AG10803 (cell line): ENCODE measurements at regions not wholly inside any gene's neighbourhood (a gene's known extent, or its start where the extent isn't known, plus 50 kb on each side); places are given as distances from the start of the nearest gene placed in this dataset.

ENCODE experiments used
- DNase-seq: peaks from one replicate; pipeline ENCODE4 v3.0.0; 2010; ENCODE audit warnings: low read depth
- H3K4me3 ChIP-seq: 2 replicates; pipeline ENCODE4 v1.5.1; 2011; ENCODE audit warnings: mild to moderate bottlenecking, low read length, control low read depth
- CTCF ChIP-seq: conservative IDR thresholded peaks from 2 replicates; pipeline ENCODE4 v1.5.1; 2011; ENCODE audit warnings: mild to moderate bottlenecking, low read length, control low read depth, inconsistent platforms

GRCh38 chr13:89610331-89610730 is 1737.2 kb upstream of the MIR17HG start:
- no peak for TF ChIP-seq CTCF
- DNase-seq, result no peak
- no peak overlapping the region for H3K4me3 ChIP-seq

GRCh38 chr13:89610881-89611280 is 1736.6 kb upstream of the MIR17HG start:
- no peak for DNase-seq
- H3K4me3 ChIP-seq, result no peak overlapping the region
- no peak for TF ChIP-seq CTCF

GRCh38 chr13:89627996-89628395 is 1719.5 kb upstream of the MIR17HG start:
- DNase-seq, result no peak

GRCh38 chr13:89628567-89628966 is 1718.9 kb upstream of the MIR17HG start:
- DNase-seq, result no peak
- no peak overlapping the region for H3K4me3 ChIP-seq
- no peak for TF ChIP-seq CTCF

More at GRCh38 chr13:89627996-89628395, 1719.5 kb upstream of the MIR17HG start:
- no peak for TF ChIP-seq CTCF
- H3K4me3 ChIP-seq, result no peak overlapping the region

- no peak for DNase-seq
- no peak for TF ChIP-seq CTCF
- H3K4me3 ChIP-seq, result no peak overlapping the region
These were observed 1697.3 kb upstream of the MIR17HG start for GRCh38 chr13:89650226-89650625.

GRCh38 chr13:89660752-89661151 is 1686.7 kb upstream of the MIR17HG start:
- no peak for TF ChIP-seq CTCF
- no peak overlapping the region for H3K4me3 ChIP-seq
- no peak for DNase-seq

- TF ChIP-seq CTCF, result no peak
- no peak for DNase-seq
These were observed 1673.6 kb upstream of the MIR17HG start for GRCh38 chr13:89673789-89674311.

More at GRCh38 chr13:89673789-89674311, 1673.6 kb upstream of the MIR17HG start:
- no peak overlapping the region for H3K4me3 ChIP-seq
